ENCODE measurements at regions not wholly inside any gene's neighbourhood (a gene's known extent, or its start where the extent isn't known, plus 50 kb on each side); places are given as distances from the start of the nearest gene placed in this dataset.

- H3K27me3 Mint-ChIP-seq, result no peaks in the 10 kb centered on the region
- intact Hi-C loops (cut with micrococcal nuclease), result no loop called here
- Histone ChIP-seq H3K27me3 (ENCODE audit: insufficient read depth, low read length) (no peaks in the 10 kb centered on the region), H3K4me1 (ENCODE audit: insufficient read depth, low read length) (no peaks in the 10 kb centered on the region), H3K9me3 (ENCODE audit: control insufficient read depth in 1 of 2, low read length in 2 of 2) (no peaks in the 10 kb centered on the region), H3K4me3 (ENCODE audit: low read length in 2 of 2) (no peak overlapping the region), H3K36me3 (ENCODE audit: insufficient read depth, low read length) (no peaks in the 10 kb centered on the region), H3K27ac (ENCODE audit: low read depth, low read length) (no peak overlapping the region)
- ChIA-PET POLR2A (ENCODE audit: partially characterized antibody) (no interaction called here), CTCF (ENCODE audit: partially characterized antibody) (no interaction called here)
- no peak for DNase-seq
- peaks cover 0 to 12% (median 3%) of the 10 kb centered on the region in 8 donors for H3K9me3 Mint-ChIP-seq
- no peaks in the 10 kb centered on the region for H3K4me1 Mint-ChIP-seq
- H3K36me3 Mint-ChIP-seq, result no peaks in the 10 kb centered on the region
- H3K4me3 Mint-ChIP-seq, result no peak overlapping the region
- H3K27ac Mint-ChIP-seq, result no peak overlapping the region
Observed at GRCh38 chr12:34342048-34342447, 319.8 kb downstream of the ALG10 start.

- no peaks in the 10 kb centered on the region for H3K4me1 ChIP-seq (ENCODE audit: insufficient read depth, low read length)
- Mint-ChIP-seq H3K36me3 (no peaks in the 10 kb centered on the region), H3K27me3 (no peaks in the 10 kb centered on the region), H3K27ac (no peak overlapping the region), H3K9me3 (peaks cover 0 to 18% (median 6%) of the 10 kb centered on the region in 8 donors), H3K4me3 (no peak overlapping the region), H3K4me1 (no peaks in the 10 kb centered on the region)
- no peak overlapping the region for H3K4me3 ChIP-seq (ENCODE audit: low read length in 2 of 2)
- H3K27ac ChIP-seq (ENCODE audit: low read depth, low read length), result no peak overlapping the region
- H3K9me3 ChIP-seq (ENCODE audit: control insufficient read depth in 1 of 2, low read length in 2 of 2), result no peaks in the 10 kb centered on the region
- H3K27me3 ChIP-seq (ENCODE audit: insufficient read depth, low read length), result no peaks in the 10 kb centered on the region
- intact Hi-C loops (cut with micrococcal nuclease), result no loop called here
- CTCF ChIA-PET (ENCODE audit: partially characterized antibody), result no interaction called here
- no peaks in the 10 kb centered on the region for H3K36me3 ChIP-seq (ENCODE audit: insufficient read depth, low read length)
- POLR2A ChIA-PET (ENCODE audit: partially characterized antibody), result no interaction called here
- DNase-seq, result no peak
Observed at GRCh38 chr12:34343345-34343744, 321.0 kb downstream of the ALG10 start.

DNA sequence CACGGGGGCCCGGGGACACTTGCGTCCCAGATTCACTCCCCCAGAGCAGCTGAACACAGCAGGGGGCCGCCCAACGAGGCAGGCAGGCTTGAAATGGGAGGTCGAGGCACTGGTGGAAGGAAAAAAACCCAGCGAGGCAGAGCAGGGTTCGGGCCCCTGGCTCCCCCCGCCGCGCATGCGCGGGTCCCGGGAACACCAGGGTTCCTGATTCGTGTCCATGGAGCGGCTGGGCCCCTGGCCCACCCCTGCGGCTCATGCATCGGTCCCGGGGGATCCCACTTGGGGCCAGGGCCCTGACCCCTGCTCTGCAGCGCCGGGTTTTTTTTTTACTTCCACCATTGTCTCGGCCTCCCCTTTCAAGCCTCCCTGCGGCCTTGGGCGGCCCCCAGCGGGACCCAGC is 321.5 kb downstream of the ALG10 start:
- Histone ChIP-seq H3K9me3 (ENCODE audit: control insufficient read depth in 1 of 2, low read length in 2 of 2) (no peaks in the 10 kb centered on the region), H3K4me3 (ENCODE audit: low read length in 2 of 2) (no peak overlapping the region), H3K27me3 (ENCODE audit: insufficient read depth, low read length) (no peaks in the 10 kb centered on the region), H3K4me1 (ENCODE audit: insufficient read depth, low read length) (no peaks in the 10 kb centered on the region), H3K27ac (ENCODE audit: low read depth, low read length) (no peak overlapping the region), H3K36me3 (ENCODE audit: insufficient read depth, low read length) (no peaks in the 10 kb centered on the region)
- no peak for DNase-seq
- no peak overlapping the region for H3K4me3 Mint-ChIP-seq
- H3K27ac Mint-ChIP-seq, result no peak overlapping the region
- POLR2A ChIA-PET (ENCODE audit: partially characterized antibody), result no interaction called here
- H3K36me3 Mint-ChIP-seq, result no peaks in the 10 kb centered on the region
- peaks cover 0 to 18% (median 5%) of the 10 kb centered on the region in 8 donors for H3K9me3 Mint-ChIP-seq
- CTCF ChIA-PET (ENCODE audit: partially characterized antibody), result no interaction called here
- H3K27me3 Mint-ChIP-seq, result no peaks in the 10 kb centered on the region
- intact Hi-C loops (cut with micrococcal nuclease), result no loop called here
- H3K4me1 Mint-ChIP-seq, result no peaks in the 10 kb centered on the region

DNA sequence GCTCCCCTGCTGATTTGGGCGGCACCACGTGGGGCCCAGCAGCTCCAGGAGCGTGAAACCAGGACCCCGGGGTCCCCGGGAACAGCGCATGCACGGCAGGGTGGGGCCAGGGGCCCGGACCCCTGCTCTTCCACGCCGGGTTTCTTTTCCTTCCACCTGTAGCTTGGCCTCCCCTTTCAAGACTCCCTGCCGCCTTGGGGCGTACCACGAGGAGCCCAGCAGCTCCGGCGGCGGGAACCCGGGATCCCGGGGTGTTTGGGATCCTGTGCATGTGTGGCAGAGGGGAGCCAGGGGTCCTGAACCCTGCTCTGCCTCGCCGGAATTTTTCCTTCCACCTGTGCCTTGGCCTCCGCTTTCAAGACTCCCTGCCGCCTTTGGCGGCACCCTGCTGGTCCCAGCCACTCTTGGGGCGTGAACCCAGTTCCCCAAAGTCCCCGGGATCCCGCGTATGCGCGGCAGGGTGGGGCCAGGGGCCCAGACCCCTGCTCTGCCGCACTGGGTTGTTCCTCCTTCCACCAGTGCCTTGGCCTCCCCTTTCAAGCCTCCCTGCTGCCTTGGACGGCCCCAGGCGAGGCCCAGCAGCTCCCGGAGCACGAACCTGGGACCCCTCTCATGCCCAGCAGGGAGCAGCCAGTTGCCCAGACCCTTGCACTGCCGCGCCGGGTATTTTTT is 322.7 kb downstream of the ALG10 start:
- Mint-ChIP-seq H3K27me3 (no peaks in the 10 kb centered on the region), H3K27ac (no peak overlapping the region), H3K4me3 (no peak overlapping the region), H3K9me3 (peaks cover 0 to 21% (median 5%) of the 10 kb centered on the region in 8 donors), H3K4me1 (no peaks in the 10 kb centered on the region), H3K36me3 (no peaks in the 10 kb centered on the region)
- CTCF ChIA-PET (ENCODE audit: partially characterized antibody), result no interaction called here
- Histone ChIP-seq H3K4me3 (ENCODE audit: low read length in 2 of 2) (no peak overlapping the region), H3K36me3 (ENCODE audit: insufficient read depth, low read length) (no peaks in the 10 kb centered on the region), H3K4me1 (ENCODE audit: insufficient read depth, low read length) (no peaks in the 10 kb centered on the region), H3K27ac (ENCODE audit: low read depth, low read length) (no peak overlapping the region), H3K27me3 (ENCODE audit: insufficient read depth, low read length) (no peaks in the 10 kb centered on the region), H3K9me3 (ENCODE audit: control insufficient read depth in 1 of 2, low read length in 2 of 2) (no peaks in the 10 kb centered on the region)
- DNase-seq, result no peak
- POLR2A ChIA-PET (ENCODE audit: partially characterized antibody), result no interaction called here
- intact Hi-C loops (cut with micrococcal nuclease), result no loop called here

DNA sequence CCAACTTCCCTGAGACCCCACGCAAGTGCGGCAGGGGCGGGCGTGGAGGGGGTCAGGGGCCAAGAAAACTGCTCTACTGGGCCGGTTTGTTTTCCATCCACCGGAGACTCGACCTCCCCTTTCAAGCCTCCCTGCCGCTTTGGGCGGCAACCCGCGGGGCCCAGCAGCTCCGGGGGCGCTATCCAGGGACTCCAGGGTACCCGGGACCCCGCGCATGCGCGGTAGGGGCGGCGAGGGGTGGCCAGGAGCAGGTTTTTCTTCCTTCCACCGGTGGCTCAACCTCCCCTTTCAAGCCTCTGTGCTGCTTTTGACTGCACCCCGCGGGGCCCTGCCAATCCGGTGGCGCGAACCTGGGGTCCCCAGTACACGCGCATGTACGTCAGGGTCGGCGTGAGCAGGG is 323.5 kb downstream of the ALG10 start:
- H3K36me3 Mint-ChIP-seq, result no peaks in the 10 kb centered on the region
- no peaks in the 10 kb centered on the region for H3K4me1 Mint-ChIP-seq
- DNase-seq, result no peak
- POLR2A ChIA-PET (ENCODE audit: partially characterized antibody), result no interaction called here
- peaks cover 0 to 17% (median 5%) of the 10 kb centered on the region in 8 donors for H3K9me3 Mint-ChIP-seq
- no peak overlapping the region for H3K27ac ChIP-seq (ENCODE audit: low read depth, low read length)
- H3K27me3 ChIP-seq (ENCODE audit: insufficient read depth, low read length), result no peaks in the 10 kb centered on the region
- CTCF ChIA-PET (ENCODE audit: partially characterized antibody), result no interaction called here
- no peak overlapping the region for H3K27ac Mint-ChIP-seq
- no peaks in the 10 kb centered on the region for H3K4me1 ChIP-seq (ENCODE audit: insufficient read depth, low read length)
- no peak overlapping the region for H3K4me3 Mint-ChIP-seq
- no peaks in the 10 kb centered on the region for H3K9me3 ChIP-seq (ENCODE audit: control insufficient read depth in 1 of 2, low read length in 2 of 2)
- intact Hi-C loops (cut with micrococcal nuclease), result no loop called here
- H3K36me3 ChIP-seq (ENCODE audit: insufficient read depth, low read length), result no peaks in the 10 kb centered on the region
- no peaks in the 10 kb centered on the region for H3K27me3 Mint-ChIP-seq
- no peak overlapping the region for H3K4me3 ChIP-seq (ENCODE audit: low read length in 2 of 2)

GRCh38 chr12:34346372-34347034 is 324.2 kb downstream of the ALG10 start:
- Mint-ChIP-seq H3K36me3 (no peaks in the 10 kb centered on the region), H3K4me3 (no peak overlapping the region), H3K27ac (no peak overlapping the region), H3K9me3 (peaks cover 0 to 17% (median 5%) of the 10 kb centered on the region in 8 donors), H3K27me3 (no peaks in the 10 kb centered on the region), H3K4me1 (no peaks in the 10 kb centered on the region)
- intact Hi-C loops (cut with micrococcal nuclease), result no loop called here
- H3K27me3 ChIP-seq (ENCODE audit: insufficient read depth, low read length), result no peaks in the 10 kb centered on the region
- H3K4me3 ChIP-seq (ENCODE audit: low read length in 2 of 2), result no peak overlapping the region
- H3K27ac ChIP-seq (ENCODE audit: low read depth, low read length), result no peak overlapping the region
- H3K36me3 ChIP-seq (ENCODE audit: insufficient read depth, low read length), result no peaks in the 10 kb centered on the region
- no peaks in the 10 kb centered on the region for H3K9me3 ChIP-seq (ENCODE audit: control insufficient read depth in 1 of 2, low read length in 2 of 2)
- CTCF ChIA-PET (ENCODE audit: partially characterized antibody), result no interaction called here
- DNase-seq, result no peak
- no peaks in the 10 kb centered on the region for H3K4me1 ChIP-seq (ENCODE audit: insufficient read depth, low read length)
- POLR2A ChIA-PET (ENCODE audit: partially characterized antibody), result no interaction called here

DNA sequence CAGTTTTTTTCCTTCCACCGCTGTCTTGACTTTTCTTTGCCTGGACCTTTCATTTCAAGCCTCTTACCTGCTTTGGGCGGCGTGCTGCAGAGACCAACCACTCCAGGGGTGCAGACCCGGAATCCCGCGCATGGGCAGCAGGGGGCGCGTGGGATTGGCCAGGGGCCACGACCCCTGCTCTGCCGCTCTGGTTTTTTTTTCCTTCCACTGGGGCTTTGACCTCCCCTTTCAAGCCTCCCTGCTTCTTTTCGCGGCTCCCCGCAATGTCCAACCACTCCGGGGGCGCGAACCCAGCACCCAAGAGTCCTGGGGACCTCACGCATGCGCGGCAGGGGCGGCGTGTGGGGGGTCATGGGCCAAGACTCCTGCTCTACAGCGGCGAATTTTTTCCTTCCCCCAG is 325.1 kb downstream of the ALG10 start:
- no peak overlapping the region for H3K4me3 Mint-ChIP-seq
- Histone ChIP-seq H3K4me3 (ENCODE audit: low read length in 2 of 2) (no peak overlapping the region), H3K27me3 (ENCODE audit: insufficient read depth, low read length) (no peaks in the 10 kb centered on the region), H3K9me3 (ENCODE audit: control insufficient read depth in 1 of 2, low read length in 2 of 2) (no peaks in the 10 kb centered on the region), H3K36me3 (ENCODE audit: insufficient read depth, low read length) (no peaks in the 10 kb centered on the region), H3K4me1 (ENCODE audit: insufficient read depth, low read length) (no peaks in the 10 kb centered on the region), H3K27ac (ENCODE audit: low read depth, low read length) (no peak overlapping the region)
- H3K36me3 Mint-ChIP-seq, result no peaks in the 10 kb centered on the region
- CTCF ChIA-PET (ENCODE audit: partially characterized antibody), result no interaction called here
- intact Hi-C loops (cut with micrococcal nuclease), result no loop called here
- peaks cover 0 to 17% (median 5%) of the 10 kb centered on the region in 8 donors for H3K9me3 Mint-ChIP-seq
- POLR2A ChIA-PET (ENCODE audit: partially characterized antibody), result no interaction called here
- H3K4me1 Mint-ChIP-seq, result no peaks in the 10 kb centered on the region
- DNase-seq, result no peak
- no peaks in the 10 kb centered on the region for H3K27me3 Mint-ChIP-seq
- H3K27ac Mint-ChIP-seq, result no peak overlapping the region
